Neural cell (in vitro differentiated cells): ENCODE measurements at regions not wholly inside any gene's neighbourhood (a gene's known extent, or its start where the extent isn't known, plus 50 kb on each side); places are given as distances from the start of the nearest gene placed in this dataset.

Source experiments
- H2AFZ ChIP-seq: fragments of 200-600, 300-800 bp; sonication (generic), shearing (Covaris generic); 2 replicates; pipeline ENCODE4 v1.6.0; 2014; ENCODE audit warnings: low read depth, mild to moderate bottlenecking, antibody characterized with exemption, low read length, moderate library complexity
- H3F3A ChIP-seq: fragments of 200-600 bp; shearing (Covaris generic); 2 replicates; pipeline ENCODE4 v1.6.1; 2016; ENCODE audit warnings: mild to moderate bottlenecking, moderate library complexity, mixed read lengths, antibody characterized with exemption, low read length; ENCODE audit not compliant: insufficient read depth, poor library complexity, severe bottlenecking
- H3K27ac ChIP-seq: fragments of 200-600, 300-800 bp; sonication (generic), shearing (Covaris generic); 2 replicates; pipeline ENCODE4 v1.5.1; 2014; ENCODE audit warnings: mild to moderate bottlenecking, low read length, moderate library complexity
- H3K27me3 ChIP-seq: fragments of 300-800, 200-600 bp; sonication (generic), shearing (Covaris generic); 2 replicates; pipeline ENCODE4 v1.6.0; 2014; ENCODE audit warnings: mild to moderate bottlenecking, low read depth, low read length, moderate library complexity; ENCODE audit not compliant: insufficient read depth
- H3K36me3 ChIP-seq: fragments of 300-800, 200-600 bp; sonication (generic), shearing (Covaris generic); 2 replicates; pipeline ENCODE4 v1.5.1; 2014; ENCODE audit warnings: mild to moderate bottlenecking, antibody characterized with exemption, low read length, moderate library complexity; ENCODE audit not compliant: insufficient read depth
- H3K4me2 ChIP-seq: fragments of 300-800, 200-600 bp; sonication (generic), shearing (Covaris generic); 2 replicates; pipeline ENCODE4 v1.6.0; 2014; ENCODE audit warnings: mild to moderate bottlenecking, low read length
- H3K4me3 ChIP-seq: fragments of 300-800, 200-600 bp; sonication (generic), shearing (Covaris generic); 2 replicates; pipeline ENCODE4 v1.5.1; 2014; ENCODE audit warnings: mild to moderate bottlenecking, low read length, moderate library complexity
- H3K79me2 ChIP-seq: fragments of 200-600 bp; shearing (Covaris generic); replicated peaks from 2 replicates; pipeline ENCODE4 v1.6.0; 2014; ENCODE audit warnings: mild to moderate bottlenecking, low read length, moderate library complexity; ENCODE audit not compliant: insufficient read depth
- H3K9ac ChIP-seq: fragments of 300-800, 200-600 bp; sonication (generic), shearing (Covaris generic); 2 replicates; pipeline ENCODE4 v1.6.1; 2016; ENCODE audit warnings: mild to moderate bottlenecking, low read length, mixed read lengths
- H3K9me2 ChIP-seq: fragments of 200-600 bp; shearing (Covaris generic); 2 replicates; pipeline ENCODE4 v1.6.1; 2016; ENCODE audit warnings: mild to moderate bottlenecking, low read length, mixed read lengths; ENCODE audit not compliant: insufficient read depth
- H3K9me3 ChIP-seq: fragments of 200-600, 300-800 bp; sonication (generic), shearing (Covaris generic); 2 replicates; pipeline ENCODE4 v1.6.1; 2016; ENCODE audit warnings: mild to moderate bottlenecking, mixed run types, low read length, moderate library complexity, mixed read lengths
- H4K20me1 ChIP-seq: fragments of 200-600 bp; shearing (Covaris generic); 2 replicates; pipeline ENCODE4 v1.6.1; 2016; ENCODE audit warnings: mild to moderate bottlenecking, mixed run types; ENCODE audit not compliant: insufficient read depth
- EP300 ChIP-seq: fragments of 450-650 bp; conservative IDR thresholded peaks from 2 replicates; pipeline ENCODE4 v1.6.1; 2014; ENCODE audit warnings: antibody characterized with exemption, mild to moderate bottlenecking, moderate library complexity; ENCODE audit not compliant: poor library complexity, severe bottlenecking
- EZH2 ChIP-seq: fragments of 200-600, 300-800 bp; shearing (Covaris generic), sonication (generic); IDR thresholded peaks from 2 replicates; pipeline ENCODE4 v1.6.1; 2014; ENCODE audit warnings: antibody characterized with exemption, low read length, borderline replicate concordance, mild to moderate bottlenecking; ENCODE audit not compliant: insufficient read depth, poor library complexity, severe bottlenecking
- MXI1 ChIP-seq: fragments of 450-650 bp; conservative IDR thresholded peaks from 2 replicates; pipeline ENCODE4 v1.6.1; 2014; ENCODE audit warnings: antibody characterized with exemption, mild to moderate bottlenecking; ENCODE audit not compliant: poor library complexity, severe bottlenecking
- POLR2AphosphoS5 ChIP-seq: IDR thresholded peaks from 2 replicates; pipeline ENCODE4 v1.6.1; 2012
- RAD21 ChIP-seq: fragments of 450-650 bp; conservative IDR thresholded peaks from 2 replicates; pipeline ENCODE4 v1.6.1; 2014; ENCODE audit warnings: antibody characterized with exemption, mild to moderate bottlenecking, moderate library complexity
- SMC3 ChIP-seq: fragments of 450-650 bp; conservative IDR thresholded peaks from 2 replicates; pipeline ENCODE4 v1.6.1; 2014; ENCODE audit warnings: antibody characterized with exemption, mild to moderate bottlenecking, moderate library complexity; ENCODE audit not compliant: poor library complexity
- TAF1 ChIP-seq: IDR thresholded peaks from 2 replicates; pipeline ENCODE4 v1.6.1; 2012; ENCODE audit warnings: low read depth
- TF ChIP-seq, protein P1 (sequence below): IDR thresholded peaks from 2 replicates; pipeline ENCODE4 v1.6.1; 2012; ENCODE audit warnings: borderline replicate concordance
- TF ChIP-seq, protein P2 (sequence below): fragments of 450-650 bp; IDR thresholded peaks from 2 replicates; pipeline ENCODE4 v1.5.1; 2014; ENCODE audit warnings: antibody characterized with exemption, mild to moderate bottlenecking, moderate library complexity; ENCODE audit not compliant: poor library complexity, severe bottlenecking

DNA sequence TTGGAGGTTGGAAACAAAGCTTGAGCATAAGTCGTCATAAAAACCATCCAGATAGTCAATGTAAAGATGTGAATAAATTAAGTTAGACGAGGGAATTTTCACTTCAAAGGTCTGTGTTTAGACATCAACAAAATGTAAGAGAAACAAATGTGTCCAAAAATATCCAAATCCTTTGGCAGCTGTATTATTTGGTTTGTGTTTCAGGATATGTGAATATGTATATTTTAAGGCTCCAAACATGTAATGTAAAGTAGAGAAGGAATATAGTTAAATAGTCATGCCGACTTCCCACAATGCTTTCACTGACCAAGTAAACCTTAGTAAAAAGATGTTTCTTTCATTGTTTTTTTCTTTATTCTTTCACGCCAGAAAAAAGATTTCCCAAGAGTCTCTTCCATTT lies 604.9 kb upstream of the NRP1 start:
- H2AFZ ChIP-seq, result no peak overlapping the region
- no peaks in the 10 kb centered on the region for H3K27me3 ChIP-seq
- no peaks in the 10 kb centered on the region for H3K36me3 ChIP-seq
- H3K79me2 ChIP-seq, result no peaks in the 10 kb centered on the region
- no peaks in the 10 kb centered on the region for H3F3A ChIP-seq
- TF ChIP-seq EP300 (no peak), POLR2AphosphoS5 (no peak), MXI1 (no peak), RAD21 (no peak), TAF1 (no peak)
- TF ChIP-seq, protein P1, sequence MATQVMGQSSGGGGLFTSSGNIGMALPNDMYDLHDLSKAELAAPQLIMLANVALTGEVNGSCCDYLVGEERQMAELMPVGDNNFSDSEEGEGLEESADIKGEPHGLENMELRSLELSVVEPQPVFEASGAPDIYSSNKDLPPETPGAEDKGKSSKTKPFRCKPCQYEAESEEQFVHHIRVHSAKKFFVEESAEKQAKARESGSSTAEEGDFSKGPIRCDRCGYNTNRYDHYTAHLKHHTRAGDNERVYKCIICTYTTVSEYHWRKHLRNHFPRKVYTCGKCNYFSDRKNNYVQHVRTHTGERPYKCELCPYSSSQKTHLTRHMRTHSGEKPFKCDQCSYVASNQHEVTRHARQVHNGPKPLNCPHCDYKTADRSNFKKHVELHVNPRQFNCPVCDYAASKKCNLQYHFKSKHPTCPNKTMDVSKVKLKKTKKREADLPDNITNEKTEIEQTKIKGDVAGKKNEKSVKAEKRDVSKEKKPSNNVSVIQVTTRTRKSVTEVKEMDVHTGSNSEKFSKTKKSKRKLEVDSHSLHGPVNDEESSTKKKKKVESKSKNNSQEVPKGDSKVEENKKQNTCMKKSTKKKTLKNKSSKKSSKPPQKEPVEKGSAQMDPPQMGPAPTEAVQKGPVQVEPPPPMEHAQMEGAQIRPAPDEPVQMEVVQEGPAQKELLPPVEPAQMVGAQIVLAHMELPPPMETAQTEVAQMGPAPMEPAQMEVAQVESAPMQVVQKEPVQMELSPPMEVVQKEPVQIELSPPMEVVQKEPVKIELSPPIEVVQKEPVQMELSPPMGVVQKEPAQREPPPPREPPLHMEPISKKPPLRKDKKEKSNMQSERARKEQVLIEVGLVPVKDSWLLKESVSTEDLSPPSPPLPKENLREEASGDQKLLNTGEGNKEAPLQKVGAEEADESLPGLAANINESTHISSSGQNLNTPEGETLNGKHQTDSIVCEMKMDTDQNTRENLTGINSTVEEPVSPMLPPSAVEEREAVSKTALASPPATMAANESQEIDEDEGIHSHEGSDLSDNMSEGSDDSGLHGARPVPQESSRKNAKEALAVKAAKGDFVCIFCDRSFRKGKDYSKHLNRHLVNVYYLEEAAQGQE, result no peak
- no peak overlapping the region for H3K9ac ChIP-seq
- no peaks in the 10 kb centered on the region for H3K9me2 ChIP-seq
- H3K4me2 ChIP-seq, result no peak overlapping the region
- H3K9me3 ChIP-seq, result no peaks in the 10 kb centered on the region
- no peak overlapping the region for H3K4me3 ChIP-seq
- H4K20me1 ChIP-seq, result no peaks in the 10 kb centered on the region
- no peak overlapping the region for H3K27ac ChIP-seq

DNA sequence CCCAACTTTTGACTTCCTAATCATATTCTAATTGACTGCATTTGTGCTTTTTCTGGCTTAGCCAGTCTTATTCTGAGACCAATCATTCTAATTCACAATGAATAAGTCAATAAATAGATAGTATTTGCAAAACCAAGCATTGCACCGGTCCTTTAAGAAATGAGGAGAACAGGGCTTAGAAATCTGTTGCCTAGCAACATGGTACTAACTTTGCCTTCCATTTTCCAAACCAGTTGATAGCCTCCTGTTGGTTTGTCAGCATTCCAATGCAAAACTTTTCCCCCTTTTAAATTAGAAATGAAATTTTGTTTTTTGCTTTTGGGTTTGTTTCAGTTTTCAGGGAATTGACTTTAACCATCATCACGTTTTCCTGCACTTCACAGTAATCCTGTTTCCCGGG lies 603.5 kb upstream of the NRP1 start:
- no peaks in the 10 kb centered on the region for H3K27me3 ChIP-seq
- H3K9me2 ChIP-seq, result no peaks in the 10 kb centered on the region
- H2AFZ ChIP-seq, result no peak overlapping the region
- no peak overlapping the region for H3K4me3 ChIP-seq
- no peaks in the 10 kb centered on the region for H3K79me2 ChIP-seq
- H4K20me1 ChIP-seq, result no peaks in the 10 kb centered on the region
- no peak overlapping the region for H3K4me2 ChIP-seq
- H3K36me3 ChIP-seq, result no peaks in the 10 kb centered on the region
- H3K9ac ChIP-seq, result no peak overlapping the region
- H3F3A ChIP-seq, result no peaks in the 10 kb centered on the region
- H3K9me3 ChIP-seq, result no peaks in the 10 kb centered on the region
- TF ChIP-seq RAD21, result no peak
- TF ChIP-seq, protein P2, sequence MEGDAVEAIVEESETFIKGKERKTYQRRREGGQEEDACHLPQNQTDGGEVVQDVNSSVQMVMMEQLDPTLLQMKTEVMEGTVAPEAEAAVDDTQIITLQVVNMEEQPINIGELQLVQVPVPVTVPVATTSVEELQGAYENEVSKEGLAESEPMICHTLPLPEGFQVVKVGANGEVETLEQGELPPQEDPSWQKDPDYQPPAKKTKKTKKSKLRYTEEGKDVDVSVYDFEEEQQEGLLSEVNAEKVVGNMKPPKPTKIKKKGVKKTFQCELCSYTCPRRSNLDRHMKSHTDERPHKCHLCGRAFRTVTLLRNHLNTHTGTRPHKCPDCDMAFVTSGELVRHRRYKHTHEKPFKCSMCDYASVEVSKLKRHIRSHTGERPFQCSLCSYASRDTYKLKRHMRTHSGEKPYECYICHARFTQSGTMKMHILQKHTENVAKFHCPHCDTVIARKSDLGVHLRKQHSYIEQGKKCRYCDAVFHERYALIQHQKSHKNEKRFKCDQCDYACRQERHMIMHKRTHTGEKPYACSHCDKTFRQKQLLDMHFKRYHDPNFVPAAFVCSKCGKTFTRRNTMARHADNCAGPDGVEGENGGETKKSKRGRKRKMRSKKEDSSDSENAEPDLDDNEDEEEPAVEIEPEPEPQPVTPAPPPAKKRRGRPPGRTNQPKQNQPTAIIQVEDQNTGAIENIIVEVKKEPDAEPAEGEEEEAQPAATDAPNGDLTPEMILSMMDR, result no peak
- TF ChIP-seq POLR2AphosphoS5, result no peak
- no peak for TF ChIP-seq MXI1
- TF ChIP-seq TAF1, result no peak
- no peak for TF ChIP-seq EP300
- TF ChIP-seq EZH2, result no peak
- TF ChIP-seq SMC3, result no peak
- TF ChIP-seq, protein P1, result no peak
- no peak overlapping the region for H3K27ac ChIP-seq
